Posterior vena cava (tissue), 2 donors: ENCODE measurements at regions not wholly inside any gene's neighbourhood (a gene's known extent, or its start where the extent isn't known, plus 50 kb on each side); places are given as distances from the start of the nearest gene placed in this dataset.
"Not testable (repeated sequence)": the region's sequence is repeated elsewhere in the genome, so short reads cannot be mapped to it uniquely, and the experiment has no call there.

Source experiments
- DNase-seq: peaks from one replicate; pipeline ENCODE4 v3.0.0-alpha.2; 2020; ENCODE audit warnings: low spot score
- intact Hi-C, 2 donors: fragments of 100-400 bp; cut with DNase I; formaldehyde crosslinking; loops; one replicate each; pipeline versions ENCODE4 v1.14.1 to v1.14.2; 2022 to 2023
- donor health status: DM: yes; HTN: yes; CAD: no.
- donor health status: DM: yes; HTN: yes; CAD: no.

DNA sequence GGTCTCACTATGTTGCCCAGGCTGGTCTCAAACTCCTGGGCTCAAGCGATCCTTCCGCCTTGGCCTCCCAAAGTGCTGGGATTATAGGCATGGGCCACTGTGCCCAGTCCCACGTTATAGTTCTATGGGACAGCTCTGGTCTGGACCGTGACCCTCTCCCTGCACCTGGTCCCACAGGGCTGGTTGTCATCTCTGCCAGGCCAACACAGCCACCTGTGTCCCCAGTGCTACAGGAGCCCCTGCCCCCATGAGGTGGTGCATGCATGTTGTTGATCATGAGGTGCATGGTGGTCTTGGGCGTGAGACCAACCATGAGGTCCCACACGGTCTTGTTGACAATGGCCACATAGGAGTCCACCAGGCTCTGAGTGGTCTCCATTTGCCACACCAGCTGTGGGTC is 51.0 kb upstream of the UBE2Q2 start:
- DNase-seq = not testable (repeated sequence)
- intact Hi-C loops = loop anchor here in 1 of 2 donors (10.0 kb wide), 1 partner anchor 107 kb away; no protein-coding TSS in a partner anchor

DNA sequence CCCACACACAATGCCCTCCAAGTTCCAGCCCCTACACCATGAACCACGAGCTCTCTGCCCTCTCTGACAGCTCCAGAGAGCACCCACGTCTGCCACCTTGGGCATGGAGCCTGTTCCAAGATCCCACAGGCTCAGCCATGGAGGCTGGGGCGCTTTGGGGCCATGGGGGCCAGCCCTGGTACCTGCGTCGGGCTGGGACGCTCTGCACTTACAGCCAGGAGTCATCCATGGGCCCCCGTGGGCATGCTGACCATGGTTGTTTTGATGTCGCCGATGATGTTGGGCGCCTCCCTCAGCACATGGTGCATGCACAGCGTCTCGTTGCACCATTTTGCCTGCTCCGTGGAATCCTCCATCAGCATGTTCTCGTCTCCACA is 51.9 kb upstream of the UBE2Q2 start:
- DNase-seq = no peak
- intact Hi-C loops = loop anchor here in 1 of 2 donors (10.0 kb wide), 1 partner anchor 107 kb away; no protein-coding TSS in a partner anchor

- intact Hi-C loops = loop anchor here in 1 of 2 donors (10.0 kb wide), 1 partner anchor 106 kb away; no protein-coding TSS in a partner anchor
- no peak for DNase-seq
Measured at GRCh38 chr15:75790631-75791336, 52.5 kb upstream of the UBE2Q2 start.

DNA sequence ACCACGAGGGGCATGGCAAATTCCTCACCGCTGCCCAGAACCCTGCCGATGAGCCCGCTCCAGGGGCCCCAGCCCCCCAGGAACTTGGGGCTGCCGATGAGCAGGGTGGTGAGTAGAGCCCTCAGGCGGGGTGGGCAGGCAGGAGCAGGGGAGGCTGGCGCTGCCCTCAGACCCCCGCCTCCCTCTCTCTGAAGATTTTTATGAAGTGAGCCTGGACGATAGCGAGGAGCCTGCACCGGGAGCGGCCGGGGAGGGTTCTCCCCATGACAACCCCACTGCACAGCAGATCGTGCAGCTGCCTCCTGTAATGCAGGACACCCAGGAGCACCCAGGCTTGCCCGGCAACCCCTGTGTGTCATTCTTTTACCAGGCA is 56.7 kb upstream of the UBE2Q2 start:
- intact Hi-C loops = no loop called here
- no peak for DNase-seq

DNA sequence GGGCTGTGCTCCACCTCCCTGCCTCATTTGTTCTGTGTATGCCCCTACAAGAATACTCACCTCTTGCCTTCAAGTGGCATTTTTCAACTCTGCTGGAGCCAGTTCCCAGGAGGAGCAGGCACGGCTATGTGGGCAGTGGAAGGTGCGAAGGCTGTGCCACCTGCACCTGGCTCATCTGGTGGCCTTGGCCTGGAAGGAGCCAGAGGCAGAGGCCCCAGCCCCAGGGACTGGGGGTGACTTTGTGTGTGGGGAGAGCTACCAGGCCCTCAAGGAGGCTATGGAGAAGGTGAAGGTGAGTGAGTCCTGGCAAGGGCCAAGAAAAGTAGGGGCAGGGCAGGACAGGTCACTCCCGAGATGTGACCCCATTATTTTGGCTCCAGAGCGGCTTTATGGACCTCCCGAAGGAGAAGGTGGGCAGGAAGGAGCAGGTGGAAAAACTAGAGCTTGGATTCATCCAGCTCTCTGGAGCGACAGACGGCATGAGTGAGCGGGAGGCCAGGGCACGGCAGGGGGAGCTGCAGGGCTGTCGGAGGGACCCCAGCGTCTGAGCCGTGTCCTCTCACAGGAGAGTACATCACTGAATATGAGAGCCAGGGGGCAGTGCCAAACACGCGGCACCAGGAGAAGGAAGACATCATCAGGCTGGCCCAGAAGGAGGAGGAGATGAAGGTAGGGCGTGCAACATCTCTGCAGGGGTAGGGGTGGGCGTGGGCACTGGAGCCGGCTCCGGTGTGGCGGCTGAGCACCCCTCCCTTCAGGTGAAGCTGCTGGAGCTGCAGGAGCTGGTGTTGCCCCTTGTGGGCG is 57.3 kb upstream of the UBE2Q2 start:
- no peak for DNase-seq
- intact Hi-C loops = no loop called here

GRCh38 chr15:75784511-75785480 is 58.5 kb upstream of the UBE2Q2 start:
- DNase-seq, intact Hi-C loops: not testable (repeated sequence)

DNA sequence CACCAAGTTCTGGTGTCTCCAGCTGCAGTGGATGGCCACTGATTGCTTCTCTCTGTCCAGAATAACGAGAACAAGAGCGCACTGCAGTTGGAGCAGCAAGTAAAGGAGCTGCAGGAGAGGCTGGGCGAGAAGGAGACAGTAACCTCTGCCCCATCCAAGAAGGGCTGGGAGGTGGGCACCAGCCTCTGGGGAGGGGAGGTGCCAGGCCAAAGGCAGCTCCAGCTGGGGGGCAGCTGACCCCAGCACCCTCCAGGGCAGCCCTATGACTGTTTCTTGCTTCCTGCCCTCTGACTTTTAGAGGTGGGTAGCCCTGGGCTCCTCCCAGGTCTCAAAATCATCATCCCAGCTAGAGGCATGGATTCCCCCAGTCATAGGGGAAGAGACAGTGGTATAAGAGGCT is 59.7 kb upstream of the UBE2Q2 start:
- intact Hi-C loops, DNase-seq: not testable (repeated sequence)

- DNase-seq = no peak
- intact Hi-C loops = no loop called here
Measured at GRCh38 chr15:75782926-75783325, 60.3 kb upstream of the UBE2Q2 start.

DNA sequence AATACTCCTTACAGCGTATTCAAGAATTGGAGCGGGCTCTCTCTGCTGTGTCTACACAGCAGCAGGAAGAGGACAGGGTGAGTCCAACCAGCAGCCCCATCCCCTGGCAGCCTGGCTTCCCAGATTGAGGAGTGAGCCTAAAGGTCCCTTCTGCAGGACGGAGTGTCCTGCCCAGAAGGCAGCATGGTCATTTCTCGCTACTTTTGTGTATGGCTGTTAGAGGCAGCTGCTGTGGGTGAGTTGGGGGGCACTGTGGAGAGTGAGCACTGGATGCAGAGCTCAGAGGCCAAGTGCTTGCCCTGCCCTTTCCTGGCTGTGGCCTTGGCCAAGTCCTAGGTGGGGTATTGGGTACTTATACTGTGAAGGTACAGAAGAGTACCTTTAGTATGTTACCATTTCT is 62.3 kb upstream of the UBE2Q2 start:
- intact Hi-C loops = not testable (repeated sequence)

DNA sequence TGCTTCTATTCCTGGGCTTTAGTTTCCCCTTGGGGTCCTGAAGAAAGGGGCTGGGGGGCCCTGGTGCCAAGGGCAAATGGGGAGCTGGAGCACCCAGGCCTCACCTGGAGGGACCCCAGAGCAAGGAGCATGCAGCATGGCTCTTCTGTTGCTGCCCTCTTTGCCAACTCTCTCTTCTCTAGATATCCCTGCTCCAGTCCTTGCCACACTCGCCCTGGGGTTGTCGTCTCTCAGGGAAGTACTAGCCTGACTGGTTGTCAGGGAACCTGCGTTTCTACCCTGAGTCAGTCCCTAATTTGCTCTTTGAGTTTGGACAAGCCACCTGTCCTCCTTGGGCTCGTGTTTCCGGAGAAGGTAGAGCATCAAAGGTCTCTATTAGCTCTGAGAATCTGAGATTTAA is 63.7 kb upstream of the UBE2Q2 start:
- intact Hi-C loops = no loop called here
- no peak for DNase-seq

More for the DNA sequence above, 62.3 kb upstream of the UBE2Q2 start:
- DNase-seq = not testable (repeated sequence)

DNA sequence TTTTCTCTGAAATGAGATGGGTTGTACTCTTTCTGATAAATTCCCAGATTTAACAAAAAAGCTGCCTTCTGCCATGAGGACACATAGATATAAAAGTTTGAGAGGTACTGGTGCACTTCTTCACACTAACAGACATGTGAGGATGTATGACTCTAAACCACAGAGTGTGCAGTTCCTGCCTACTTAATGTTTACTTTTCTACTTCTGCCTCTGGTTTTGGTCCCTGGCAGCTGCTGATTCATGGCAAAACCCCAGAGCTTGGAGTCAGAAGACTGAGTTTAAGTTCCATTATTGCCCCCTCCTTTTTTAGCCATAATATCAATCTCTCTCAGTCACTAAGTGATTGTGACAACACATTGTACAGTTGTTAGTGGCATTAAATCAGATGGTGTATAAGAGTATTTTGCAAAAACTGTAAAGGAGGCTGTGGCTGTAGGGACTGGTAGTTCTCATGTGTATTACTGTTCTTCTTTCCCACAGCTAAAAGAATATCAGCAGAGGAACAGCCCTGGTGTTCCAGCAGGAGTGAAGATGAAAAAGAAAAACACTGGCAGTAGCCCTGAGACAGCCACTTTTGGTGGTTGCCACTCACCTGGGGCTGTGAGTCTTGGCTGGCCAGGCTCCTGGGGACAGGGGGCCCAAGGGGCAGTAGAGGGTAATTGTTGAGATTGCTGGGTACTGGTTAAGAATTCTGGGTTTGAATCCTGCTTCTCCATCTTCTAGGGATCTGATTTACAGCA is 64.4 kb upstream of the CSPG4 start:
- DNase-seq, intact Hi-C loops: not testable (repeated sequence)

GRCh38 chr15:75776065-75776423 is 63.4 kb upstream of the CSPG4 start:
- DNase-seq = no peak
- intact Hi-C loops = no loop called here

DNA sequence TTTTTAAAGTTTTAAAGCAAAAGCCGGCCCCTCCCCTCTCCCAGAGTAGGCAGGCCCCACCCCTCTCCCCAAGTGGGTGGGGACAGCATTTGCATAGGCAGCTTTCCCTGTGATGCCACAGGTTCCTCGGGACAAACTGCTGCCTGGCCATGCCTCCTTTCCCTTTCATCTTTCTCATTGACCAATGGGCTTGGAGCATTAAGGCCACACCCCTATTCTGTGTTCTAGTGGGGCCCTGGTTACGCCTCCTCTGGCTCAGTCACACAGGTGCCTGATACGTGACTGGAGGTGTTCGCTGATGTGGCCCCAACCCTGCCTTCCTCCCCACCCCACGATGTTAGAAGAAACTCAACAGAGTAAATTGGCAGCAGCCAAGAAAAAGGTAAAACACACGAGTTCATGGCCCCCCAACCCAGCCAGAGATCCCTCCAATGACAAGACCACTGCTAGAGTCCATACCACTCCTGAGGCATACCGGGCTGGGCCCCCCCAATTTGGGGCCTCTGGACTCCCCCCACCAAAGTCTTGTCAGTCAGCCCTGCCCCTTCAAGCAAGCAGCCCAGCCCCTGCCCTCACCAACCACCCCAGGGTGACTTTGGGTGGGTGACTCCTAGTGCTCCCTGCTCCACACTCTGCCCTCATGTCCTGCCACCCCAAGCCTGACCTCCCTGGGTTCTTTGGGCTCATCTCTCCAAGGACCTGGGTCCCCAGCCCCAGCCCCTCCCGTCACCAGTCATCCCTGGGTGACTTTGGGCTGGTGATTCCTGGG is 62.8 kb upstream of the CSPG4 start:
- intact Hi-C loops = no loop called here
- DNase-seq = peak; percentile 58

DNA sequence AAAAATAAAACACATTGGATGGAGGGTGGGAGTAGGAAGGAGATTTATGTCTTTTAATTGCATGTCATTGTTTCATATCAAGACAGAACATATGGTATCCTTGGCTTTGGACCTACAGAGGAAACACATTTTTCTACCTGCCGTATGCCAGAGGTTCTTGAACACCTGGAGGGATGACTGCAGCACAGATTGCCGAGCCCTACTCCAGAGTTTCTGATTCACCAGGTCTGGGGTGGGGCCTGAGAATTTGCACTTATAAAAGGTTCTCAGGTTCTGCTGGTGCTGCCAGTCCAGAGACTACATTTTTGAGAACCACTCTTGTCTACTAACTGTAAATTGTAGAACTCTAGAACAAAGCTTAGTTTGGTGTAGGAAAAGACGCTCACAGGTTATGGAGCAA is 61.3 kb upstream of the CSPG4 start:
- intact Hi-C loops, DNase-seq: not testable (repeated sequence)

- DNase-seq, intact Hi-C loops: not testable (repeated sequence)
Measured at GRCh38 chr15:75771054-75771453, 58.4 kb upstream of the CSPG4 start.

DNA sequence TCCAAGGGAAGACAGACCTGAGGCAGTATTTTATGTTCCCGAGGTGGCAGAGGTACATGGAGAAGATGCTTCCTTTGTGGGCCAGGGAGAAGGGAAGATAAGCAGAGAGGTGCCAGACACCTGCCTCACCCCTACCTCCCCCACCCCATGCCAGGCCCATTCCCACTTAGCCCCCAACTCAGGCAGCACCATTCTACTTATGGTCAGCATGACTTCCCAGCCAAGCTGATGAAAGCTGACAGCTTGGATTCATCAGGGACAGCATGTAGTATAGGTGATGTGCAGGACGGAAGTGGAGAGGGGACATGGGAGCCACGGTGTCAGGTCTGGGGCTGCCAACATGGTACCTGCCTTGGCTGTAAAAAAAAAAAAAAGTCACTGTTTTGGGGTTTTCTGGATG is 57.5 kb upstream of the CSPG4 start:
- DNase-seq = no peak
- intact Hi-C loops = no loop called here

DNA sequence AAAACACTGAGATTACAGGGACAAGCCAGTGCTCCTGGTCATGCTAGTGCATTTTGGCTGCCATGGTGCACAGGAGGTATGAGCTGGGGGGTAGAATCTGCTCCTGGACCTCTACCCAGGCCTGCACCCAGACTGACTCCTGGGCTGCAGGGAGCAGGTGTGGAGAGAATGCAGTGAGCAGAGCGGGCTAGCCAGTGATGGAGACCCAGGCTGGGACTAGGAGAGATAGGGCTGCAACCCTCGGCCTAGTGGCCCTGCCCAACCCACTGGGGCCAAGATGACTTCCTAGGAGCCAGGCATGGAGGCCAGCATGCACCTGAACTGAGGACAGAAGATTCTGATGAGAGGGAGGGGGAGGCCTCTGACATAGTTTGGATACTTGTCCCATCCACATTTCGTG is 55.9 kb upstream of the CSPG4 start:
- not testable (repeated sequence) for DNase-seq
- intact Hi-C loops = loop anchor here in 1 of 2 donors (5.0 kb wide), 1 partner anchor 1951 kb away; no protein-coding TSS in a partner anchor
